ENCODE measurements at regions not wholly inside any gene's neighbourhood (a gene's known extent, or its start where the extent isn't known, plus 50 kb on each side); places are given as distances from the start of the nearest gene placed in this dataset.

DNA sequence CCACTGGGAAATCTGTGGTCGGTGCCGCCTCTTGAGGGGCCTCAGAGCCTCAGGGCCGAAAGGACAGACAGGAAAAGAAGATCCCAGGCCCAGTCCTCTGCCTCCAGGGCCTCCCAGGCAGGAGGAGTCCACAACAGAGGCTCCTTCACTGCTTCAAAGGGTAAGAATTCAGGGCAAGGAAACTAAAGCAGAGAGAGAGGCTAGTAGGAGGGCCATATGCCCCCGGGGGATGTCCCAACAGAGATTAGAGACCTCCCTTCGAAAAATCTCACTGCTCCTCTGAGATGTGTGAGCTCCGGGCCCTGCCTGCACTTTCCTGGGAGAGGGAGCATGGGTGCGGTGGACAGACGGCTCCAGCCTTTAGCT lies 465.9 kb downstream of the NPHP4 start (continued):
- no peak for TF ChIP-seq ZNF462 (CRISPR knock-in tag; IDR thresholded peaks at IDR 0.05)
- TF ChIP-seq, protein P1, sequence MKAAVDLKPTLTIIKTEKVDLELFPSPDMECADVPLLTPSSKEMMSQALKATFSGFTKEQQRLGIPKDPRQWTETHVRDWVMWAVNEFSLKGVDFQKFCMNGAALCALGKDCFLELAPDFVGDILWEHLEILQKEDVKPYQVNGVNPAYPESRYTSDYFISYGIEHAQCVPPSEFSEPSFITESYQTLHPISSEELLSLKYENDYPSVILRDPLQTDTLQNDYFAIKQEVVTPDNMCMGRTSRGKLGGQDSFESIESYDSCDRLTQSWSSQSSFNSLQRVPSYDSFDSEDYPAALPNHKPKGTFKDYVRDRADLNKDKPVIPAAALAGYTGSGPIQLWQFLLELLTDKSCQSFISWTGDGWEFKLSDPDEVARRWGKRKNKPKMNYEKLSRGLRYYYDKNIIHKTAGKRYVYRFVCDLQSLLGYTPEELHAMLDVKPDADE (IDR thresholded peaks at IDR 0.05) = no peak
- no peak for TF ChIP-seq EZH2phosphoT487 (IDR thresholded peaks at IDR 0.05; ENCODE audit: unreplicated experiment)
- TF ChIP-seq POLR2AphosphoS5 (IDR thresholded peaks at IDR 0.05; ENCODE audit: low read depth) = no peak
- TF ChIP-seq EZH2 (IDR thresholded peaks at IDR 0.05; ENCODE audit: low read depth, unreplicated experiment) = no peak

DNA sequence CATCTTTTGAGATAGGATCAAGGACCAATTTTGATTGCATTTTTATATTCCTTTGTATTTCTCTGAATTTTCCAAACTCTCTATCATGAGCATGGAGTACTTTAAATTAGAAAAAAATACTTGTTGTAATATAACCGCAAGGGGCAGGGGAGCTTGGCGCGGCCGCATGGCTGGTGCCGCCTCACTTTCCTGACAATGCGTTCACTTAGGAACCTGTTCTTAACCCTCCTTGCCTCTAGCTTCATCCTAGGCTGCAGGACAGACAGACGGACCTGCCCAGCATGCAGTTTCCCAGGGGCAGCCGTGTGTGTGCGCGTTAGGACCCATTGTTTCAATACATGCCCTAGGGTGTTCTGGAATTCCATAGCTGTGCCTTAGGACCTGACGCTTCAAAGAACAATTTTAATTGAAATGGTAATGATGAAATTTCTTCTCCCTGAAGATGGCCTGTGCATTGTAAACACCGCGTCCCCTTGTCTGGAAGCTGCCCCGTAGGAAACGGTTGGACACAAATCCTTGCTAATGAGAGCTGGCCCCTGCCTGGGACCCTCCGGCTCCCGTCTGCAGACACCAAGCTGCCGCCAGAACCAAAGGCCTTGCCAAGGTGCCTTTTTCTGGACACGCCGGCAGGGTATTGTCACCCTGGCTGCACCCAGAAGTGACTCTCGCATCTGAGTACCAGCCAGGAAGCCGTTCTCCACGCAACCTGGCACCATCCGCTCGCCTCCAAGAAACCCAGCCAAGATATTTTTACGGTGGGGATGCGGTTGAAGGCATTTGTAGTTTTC lies 466.4 kb downstream of the NPHP4 start:
- Histone ChIP-seq H3K4me2 (no peak overlapping the region), H3K27me3 (ENCODE audit: insufficient read depth) (no peaks in the 10 kb centered on the region), H3K79me2 (replicated peaks; ENCODE audit: insufficient read depth) (no peaks in the 10 kb centered on the region), H3K27ac (ENCODE audit: low read depth) (no peak overlapping the region), H2AFZ (no peak overlapping the region), H4K20me1 (replicated peaks; ENCODE audit: insufficient read depth) (no peaks in the 10 kb centered on the region), H3K36me3 (ENCODE audit: insufficient read depth) (peaks cover 4% of the 10 kb centered on the region; the same call in 1 of the 2 replicates), H3K4me1 (ENCODE audit: insufficient read depth) (no peaks in the 10 kb centered on the region), H3K9me2 (ENCODE audit: insufficient read depth) (no peaks in the 10 kb centered on the region), H3F3A (replicated peaks; ENCODE audit: low read depth) (no peaks in the 10 kb centered on the region), H3K4me3 (no peak overlapping the region)
- DNase-seq (ENCODE audit: low spot score) (no peak), ATAC-seq (no peak)
- H3K4me1 Mint-ChIP-seq = no peaks in the 10 kb centered on the region
- no peak overlapping the region for H3K4me3 Mint-ChIP-seq
- H3K9me3 Mint-ChIP-seq = peaks cover 10% of the 10 kb centered on the region; the same call in 2 of the 3 replicates
- H3K27me3 Mint-ChIP-seq (ENCODE audit: insufficient read depth, low read depth, poor library complexity) = peaks cover 3% of the 10 kb centered on the region
- no peaks in the 10 kb centered on the region for H3K36me3 Mint-ChIP-seq (ENCODE audit: low read depth)
- no peak overlapping the region for H3K27ac Mint-ChIP-seq
- TF ChIP-seq ZNF331 (CRISPR knock-in tag; IDR thresholded peaks at IDR 0.05; ENCODE audit: low read depth) = no peak
- no peak for TF ChIP-seq POLR2AphosphoS5 (IDR thresholded peaks at IDR 0.05; ENCODE audit: low read depth)
- TF ChIP-seq STAT1 (IDR thresholded peaks at IDR 0.05; ENCODE audit: unreplicated experiment) = no peak
- no peak for TF ChIP-seq JUNB (IDR thresholded peaks at IDR 0.05; ENCODE audit: unreplicated experiment)
- no peak for TF ChIP-seq EZH2phosphoT487 (IDR thresholded peaks at IDR 0.05; ENCODE audit: unreplicated experiment)
- TF ChIP-seq CTCF (conservative IDR thresholded peaks at IDR 0.05; ENCODE audit: low read depth in 2 of 2) = no peak
